ENCODE measurements at regions not wholly inside any gene's neighbourhood (a gene's known extent, or its start where the extent isn't known, plus 50 kb on each side); places are given as distances from the start of the nearest gene placed in this dataset.

GRCh38 chr14:98171654-98172053, 1100.3 kb downstream of the BCL11B start:
- no peak for TF ChIP-seq CTCF (IDR thresholded peaks at IDR 0.05; ENCODE audit: low read depth, low read length)
- TF ChIP-seq POLR2A (IDR thresholded peaks at IDR 0.05; ENCODE audit: extremely low read depth, insufficient read length): no peak
- TF ChIP-seq MYC (IDR thresholded peaks at IDR 0.05; ENCODE audit: low read depth, low read length): no peak

Measured in NB4 (cell line).